PC-9 (cell line): ENCODE measurements at regions not wholly inside any gene's neighbourhood (a gene's known extent, or its start where the extent isn't known, plus 50 kb on each side); places are given as distances from the start of the nearest gene placed in this dataset.

Source experiments
- BruUV-seq: library from RNA; stranded (reverse); fragments of 400-500 nt; replicated peaks from 2 replicates; lab custom pipeline; 2021; lab: Mats Ljungman, UMichigan
- CTCF ChIA-PET: fragments of 300-600 bp; sonication (Branson Sonifier 250); formaldehyde crosslinking; loops from one replicate; lab custom pipeline; 2022; ENCODE audit warnings: antibody characterized with exemption; lab: Charles Lee
- POLR2A ChIA-PET: fragments of 300-600 bp; sonication (Branson Sonifier 250); formaldehyde crosslinking; loops from one replicate; lab custom pipeline; 2022; ENCODE audit warnings: antibody characterized with exemption; ENCODE audit not compliant: unreplicated experiment; lab: Charles Lee
- DNase-seq, 2 experiments: peaks; one replicate each; pipeline versions ENCODE4 v3.0.0 to v3.0.0-alpha.2; 2015 to 2022; ENCODE audit warnings: mixed read lengths in 1 of 2
- H2AFZ ChIP-seq: fragments of 200-600 bp; sonication (generic); 2 replicates; pipeline ENCODE4 v1.8.1; 2017; ENCODE audit warnings: antibody characterized with exemption
- H3F3A ChIP-seq: fragments of 200-600 bp; sonication (generic); 2 replicates; pipeline ENCODE4 v1.8.1; 2017; ENCODE audit warnings: antibody characterized with exemption, mild to moderate bottlenecking, low read depth; ENCODE audit not compliant: insufficient read depth
- H3K27ac ChIP-seq: fragments of 200-600 bp; sonication (generic); 2 replicates; pipeline ENCODE4 v1.6.1; 2016; ENCODE audit warnings: mixed run types
- H3K27me3 ChIP-seq: fragments of 200-600 bp; sonication (generic); 2 replicates; pipeline ENCODE4 v1.6.1; 2016; ENCODE audit warnings: low read depth, mixed run types; ENCODE audit not compliant: insufficient read depth
- H3K36me3 ChIP-seq: fragments of 200-600 bp; sonication (generic); 2 replicates; pipeline ENCODE4 v1.6.1; 2016; ENCODE audit warnings: low read depth, mixed run types
- H3K4me1 ChIP-seq: fragments of 200-600 bp; sonication (generic); replicated peaks from 2 replicates; pipeline ENCODE4 v1.6.1; 2016; ENCODE audit warnings: mixed run types; ENCODE audit not compliant: insufficient read depth
- H3K4me2 ChIP-seq: fragments of 200-600 bp; sonication (generic); 2 replicates; pipeline ENCODE4 v1.6.1; 2017; ENCODE audit warnings: mixed run types
- H3K4me3 ChIP-seq: fragments of 200-600 bp; sonication (generic); 2 replicates; pipeline ENCODE4 v1.6.1; 2016; ENCODE audit warnings: mixed run types
- H3K79me2 ChIP-seq: fragments of 200-600 bp; sonication (generic); 2 replicates; pipeline ENCODE4 v1.6.1; 2017; ENCODE audit warnings: low read depth, mixed run types
- H3K9me2 ChIP-seq: fragments of 200-600 bp; sonication (generic); 2 replicates; pipeline ENCODE4 v1.8.1; 2017; ENCODE audit warnings: mild to moderate bottlenecking; ENCODE audit not compliant: insufficient read depth
- H3K9me3 ChIP-seq: fragments of 200-600 bp; sonication (generic); 2 replicates; pipeline ENCODE4 v1.8.1; 2016; ENCODE audit warnings: low read depth; ENCODE audit not compliant: insufficient read depth
- H4K20me1 ChIP-seq: fragments of 200-600 bp; sonication (generic); 2 replicates; pipeline ENCODE4 v1.8.1; 2017; ENCODE audit not compliant: insufficient read depth
- EZH2 ChIP-seq: fragments of 200-600 bp; sonication (generic); IDR thresholded peaks from 2 replicates; pipeline ENCODE4 v1.8.0; 2017; ENCODE audit warnings: antibody characterized with exemption, low read depth
- intact Hi-C: fragments of 100-400 bp; cut with micrococcal nuclease; formaldehyde crosslinking; loops from one replicate; pipeline ENCODE4 v1.10.0; 2022; ENCODE audit not compliant: unreplicated experiment
- TF ChIP-seq, protein P1 (sequence below): fragments of 200-600 bp; sonication (generic); conservative IDR thresholded peaks from 2 replicates; pipeline ENCODE4 v1.6.1; 2017; ENCODE audit warnings: mixed run types, antibody characterized with exemption, mild to moderate bottlenecking, moderate library complexity

DNA sequence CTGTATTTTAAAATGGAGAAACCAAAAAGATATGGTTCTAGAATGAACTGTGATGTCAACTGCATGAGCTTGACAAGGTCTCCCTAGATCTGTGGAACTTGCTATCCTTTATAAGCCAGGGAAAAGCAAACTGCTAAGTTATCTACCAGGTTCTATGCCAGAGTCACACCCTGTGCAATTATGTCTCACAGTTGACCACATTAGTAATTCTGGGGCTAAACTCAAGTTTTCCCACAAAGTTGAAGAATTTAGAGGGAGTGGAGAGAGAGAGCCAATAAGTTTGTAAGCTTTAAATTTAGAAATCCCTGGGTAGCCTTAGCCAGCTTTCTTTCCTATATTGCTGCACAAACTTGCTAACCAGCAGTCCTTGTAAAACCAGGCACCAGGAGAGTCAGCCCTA lies 407.0 kb upstream of the SASH1 start:
- no peaks in the 10 kb centered on the region for H3K27me3 ChIP-seq
- H3K4me2 ChIP-seq = no peak overlapping the region
- POLR2A ChIA-PET = no interaction called here
- H3K9me3 ChIP-seq = no peaks in the 10 kb centered on the region
- CTCF ChIA-PET = no interaction called here
- TF ChIP-seq EZH2 = no peak
- TF ChIP-seq, protein P1, sequence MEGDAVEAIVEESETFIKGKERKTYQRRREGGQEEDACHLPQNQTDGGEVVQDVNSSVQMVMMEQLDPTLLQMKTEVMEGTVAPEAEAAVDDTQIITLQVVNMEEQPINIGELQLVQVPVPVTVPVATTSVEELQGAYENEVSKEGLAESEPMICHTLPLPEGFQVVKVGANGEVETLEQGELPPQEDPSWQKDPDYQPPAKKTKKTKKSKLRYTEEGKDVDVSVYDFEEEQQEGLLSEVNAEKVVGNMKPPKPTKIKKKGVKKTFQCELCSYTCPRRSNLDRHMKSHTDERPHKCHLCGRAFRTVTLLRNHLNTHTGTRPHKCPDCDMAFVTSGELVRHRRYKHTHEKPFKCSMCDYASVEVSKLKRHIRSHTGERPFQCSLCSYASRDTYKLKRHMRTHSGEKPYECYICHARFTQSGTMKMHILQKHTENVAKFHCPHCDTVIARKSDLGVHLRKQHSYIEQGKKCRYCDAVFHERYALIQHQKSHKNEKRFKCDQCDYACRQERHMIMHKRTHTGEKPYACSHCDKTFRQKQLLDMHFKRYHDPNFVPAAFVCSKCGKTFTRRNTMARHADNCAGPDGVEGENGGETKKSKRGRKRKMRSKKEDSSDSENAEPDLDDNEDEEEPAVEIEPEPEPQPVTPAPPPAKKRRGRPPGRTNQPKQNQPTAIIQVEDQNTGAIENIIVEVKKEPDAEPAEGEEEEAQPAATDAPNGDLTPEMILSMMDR = no peak
- H3F3A ChIP-seq = no peaks in the 10 kb centered on the region
- H3K9me2 ChIP-seq = no peaks in the 10 kb centered on the region
- H3K36me3 ChIP-seq = 0 out of 2 replicates have a peak, but pooled peaks cover 5% of the 10 kb centered on the region
- no peak overlapping the region for H2AFZ ChIP-seq
- no peak for DNase-seq
- no peaks in the 10 kb centered on the region for H4K20me1 ChIP-seq
- no peak overlapping the region for H3K27ac ChIP-seq
- BruUV-seq = no TSS peak
- H3K4me1 ChIP-seq = no peaks in the 10 kb centered on the region
- H3K79me2 ChIP-seq = no peaks in the 10 kb centered on the region
- H3K4me3 ChIP-seq = no peak overlapping the region
- intact Hi-C loops = no loop called here

DNA sequence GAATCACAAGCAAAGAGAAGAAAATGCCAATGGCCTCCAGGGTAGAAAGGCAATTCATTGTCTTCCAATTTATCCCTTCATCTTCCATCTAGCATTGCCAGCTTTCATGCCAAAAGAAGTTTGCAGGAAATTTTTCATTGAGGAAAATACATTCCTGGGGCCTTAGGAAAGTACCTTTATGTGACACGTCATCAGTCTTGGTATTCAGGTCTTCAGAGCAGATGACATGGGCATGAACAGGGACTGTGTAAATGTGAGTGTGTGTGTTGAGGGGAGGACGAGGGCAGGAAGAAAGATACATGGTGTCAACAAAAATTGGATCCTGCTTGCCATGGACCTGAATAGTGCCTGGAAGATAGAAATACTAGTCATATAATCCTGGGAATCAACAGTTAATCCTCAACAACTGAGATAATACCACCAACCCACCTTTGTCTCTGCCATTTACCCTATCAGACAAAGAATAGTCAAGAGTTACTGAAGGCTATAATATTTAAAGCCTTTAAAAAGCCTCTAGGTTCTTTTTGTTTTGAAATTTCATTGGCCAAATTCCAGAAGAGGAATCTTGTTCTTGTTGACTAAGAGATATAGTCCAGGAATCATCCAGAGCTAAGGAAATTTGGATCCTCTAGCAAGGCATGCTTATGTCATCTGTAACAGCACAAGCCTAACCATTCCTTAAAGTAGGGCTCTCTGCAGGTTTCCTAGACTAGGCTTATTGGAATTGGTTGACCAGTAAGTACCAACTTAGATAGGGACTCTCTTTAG lies 405.8 kb upstream of the SASH1 start:
- H3K4me3 ChIP-seq = no peak overlapping the region
- H3K27ac ChIP-seq = no peak overlapping the region
- H3F3A ChIP-seq = no peaks in the 10 kb centered on the region
- H3K9me3 ChIP-seq = no peaks in the 10 kb centered on the region
- ChIA-PET CTCF (no interaction called here), POLR2A (no interaction called here)
- no peaks in the 10 kb centered on the region for H4K20me1 ChIP-seq
- TF ChIP-seq, protein P1 = no peak
- no peak for TF ChIP-seq EZH2
- H3K36me3 ChIP-seq = no peaks in the 10 kb centered on the region
- H2AFZ ChIP-seq = no peak overlapping the region
- intact Hi-C loops = no loop called here
- no peak for DNase-seq
- no TSS peak for BruUV-seq
- H3K4me2 ChIP-seq = no peak overlapping the region
- no peaks in the 10 kb centered on the region for H3K79me2 ChIP-seq
- H3K9me2 ChIP-seq = no peaks in the 10 kb centered on the region
- H3K27me3 ChIP-seq = no peaks in the 10 kb centered on the region
- no peaks in the 10 kb centered on the region for H3K4me1 ChIP-seq

- ChIA-PET POLR2A (no interaction called here), CTCF (no interaction called here)
- Histone ChIP-seq H3K9me2 (no peaks in the 10 kb centered on the region), H3K4me1 (no peaks in the 10 kb centered on the region), H3K27ac (no peak overlapping the region), H3K9me3 (no peaks in the 10 kb centered on the region), H3F3A (no peaks in the 10 kb centered on the region), H3K4me3 (no peak overlapping the region), H3K4me2 (no peak overlapping the region), H4K20me1 (no peaks in the 10 kb centered on the region), H2AFZ (no peak overlapping the region), H3K36me3 (no peaks in the 10 kb centered on the region), H3K27me3 (no peaks in the 10 kb centered on the region), H3K79me2 (no peaks in the 10 kb centered on the region)
- TF ChIP-seq EZH2 = no peak
- TF ChIP-seq, protein P1 = no peak
- no TSS peak for BruUV-seq
- intact Hi-C loops = no loop called here
- DNase-seq = no peak
Measured at GRCh38 chr6:147941143-147941542, 401.5 kb upstream of the SASH1 start.
